NCI-H446 treated with DMSO at 0.1 percent for 48 hours (cell line): ENCODE measurements at regions not wholly inside any gene's neighbourhood (a gene's known extent, or its start where the extent isn't known, plus 50 kb on each side); places are given as distances from the start of the nearest gene placed in this dataset.
A peak's percentile ranks its signal among the peaks of the same experiment; 100 is the strongest.

Experiments
- DNase-seq: peaks from one replicate; lab custom pipeline; 2025; lab: John Stamatoyannopoulos, UW

- no peak for DNase-seq
These were observed 476.1 kb upstream of the MPDZ start for GRCh38 chr9:13755551-13755950.

- DNase-seq = no peak
These were observed 471.1 kb upstream of the MPDZ start for GRCh38 chr9:13750639-13751038.

GRCh38 chr9:13750061-13750460 is 470.6 kb upstream of the MPDZ start:
- no peak for DNase-seq

GRCh38 chr9:13746876-13747275 is 467.4 kb upstream of the MPDZ start:
- DNase-seq = no peak

- no peak for DNase-seq
These were observed 464.9 kb upstream of the MPDZ start for GRCh38 chr9:13744261-13744901.

- DNase-seq = no peak
These were observed 458.4 kb upstream of the MPDZ start for GRCh38 chr9:13737885-13738284.

GRCh38 chr9:13735181-13735580 is 455.7 kb upstream of the MPDZ start:
- DNase-seq = no peak

GRCh38 chr9:13734601-13735000 is 455.1 kb upstream of the MPDZ start:
- no peak for DNase-seq

GRCh38 chr9:13732290-13732689 is 452.8 kb upstream of the MPDZ start:
- DNase-seq = no peak

GRCh38 chr9:13731637-13732036 is 452.1 kb upstream of the MPDZ start:
- DNase-seq = no peak

GRCh38 chr9:13729955-13730354 is 450.5 kb upstream of the MPDZ start:
- DNase-seq = no peak

GRCh38 chr9:13728917-13729811 is 449.7 kb upstream of the MPDZ start:
- DNase-seq = peak; percentile 99

GRCh38 chr9:13728131-13728530 is 448.6 kb upstream of the MPDZ start:
- peak; percentile 100 for DNase-seq

- no peak for DNase-seq
These were observed 447.3 kb upstream of the MPDZ start for GRCh38 chr9:13726746-13727145.

GRCh38 chr9:13725516-13725915 is 446.0 kb upstream of the MPDZ start:
- peak; percentile 80 for DNase-seq

GRCh38 chr9:13721481-13722235 is 442.2 kb upstream of the MPDZ start:
- no peak for DNase-seq

- no peak for DNase-seq
These were observed 440.6 kb upstream of the MPDZ start for GRCh38 chr9:13719981-13720676.

- DNase-seq = no peak
These were observed 440.0 kb upstream of the MPDZ start for GRCh38 chr9:13719446-13719845.

GRCh38 chr9:13718539-13718938 is 439.0 kb upstream of the MPDZ start:
- no peak for DNase-seq

GRCh38 chr9:13718086-13718485 is 438.6 kb upstream of the MPDZ start:
- DNase-seq = no peak

- peak; percentile 84 for DNase-seq
These were observed 438.0 kb upstream of the MPDZ start for GRCh38 chr9:13717322-13718054.
